ENCODE measurements at regions not wholly inside any gene's neighbourhood (a gene's known extent, or its start where the extent isn't known, plus 50 kb on each side); places are given as distances from the start of the nearest gene placed in this dataset.
"Not testable (repeated sequence)": the region's sequence is repeated elsewhere in the genome, so short reads cannot be mapped to it uniquely, and the experiment has no call there.

- Mint-ChIP-seq H3K36me3 (ENCODE audit: insufficient read depth, unreplicated experiment) (no peaks in the 10 kb centered on the region), H3K9me3 (ENCODE audit: low read depth, unreplicated experiment) (no peaks in the 10 kb centered on the region), H3K4me1 (ENCODE audit: low read depth, unreplicated experiment) (no peaks in the 10 kb centered on the region), H3K27ac (ENCODE audit: unreplicated experiment) (no peak overlapping the region), H3K27me3 (ENCODE audit: unreplicated experiment) (no peaks in the 10 kb centered on the region), H3K4me3 (ENCODE audit: low read depth, unreplicated experiment) (no peak overlapping the region)
- CTCF ChIA-PET: no interaction called here
- BruUV-seq (replicated peaks): no TSS peak
- no peak for DNase-seq
- intact Hi-C loops (cut with micrococcal nuclease; ENCODE audit: unreplicated experiment): no loop called here
- TF ChIP-seq, protein P1, sequence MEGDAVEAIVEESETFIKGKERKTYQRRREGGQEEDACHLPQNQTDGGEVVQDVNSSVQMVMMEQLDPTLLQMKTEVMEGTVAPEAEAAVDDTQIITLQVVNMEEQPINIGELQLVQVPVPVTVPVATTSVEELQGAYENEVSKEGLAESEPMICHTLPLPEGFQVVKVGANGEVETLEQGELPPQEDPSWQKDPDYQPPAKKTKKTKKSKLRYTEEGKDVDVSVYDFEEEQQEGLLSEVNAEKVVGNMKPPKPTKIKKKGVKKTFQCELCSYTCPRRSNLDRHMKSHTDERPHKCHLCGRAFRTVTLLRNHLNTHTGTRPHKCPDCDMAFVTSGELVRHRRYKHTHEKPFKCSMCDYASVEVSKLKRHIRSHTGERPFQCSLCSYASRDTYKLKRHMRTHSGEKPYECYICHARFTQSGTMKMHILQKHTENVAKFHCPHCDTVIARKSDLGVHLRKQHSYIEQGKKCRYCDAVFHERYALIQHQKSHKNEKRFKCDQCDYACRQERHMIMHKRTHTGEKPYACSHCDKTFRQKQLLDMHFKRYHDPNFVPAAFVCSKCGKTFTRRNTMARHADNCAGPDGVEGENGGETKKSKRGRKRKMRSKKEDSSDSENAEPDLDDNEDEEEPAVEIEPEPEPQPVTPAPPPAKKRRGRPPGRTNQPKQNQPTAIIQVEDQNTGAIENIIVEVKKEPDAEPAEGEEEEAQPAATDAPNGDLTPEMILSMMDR (IDR thresholded peaks at IDR 0.05; ENCODE audit: unreplicated experiment): no peak
Measured at GRCh38 chr1:121595089-121595488, 410.3 kb downstream of the SRGAP2C start.

- H3K36me3 Mint-ChIP-seq (ENCODE audit: insufficient read depth, unreplicated experiment); H3K4me1 Mint-ChIP-seq (ENCODE audit: low read depth, unreplicated experiment); BruUV-seq (replicated peaks); DNase-seq; CTCF ChIA-PET; H3K4me3 Mint-ChIP-seq (ENCODE audit: low read depth, unreplicated experiment); H3K9me3 Mint-ChIP-seq (ENCODE audit: low read depth, unreplicated experiment); H3K27me3 Mint-ChIP-seq (ENCODE audit: unreplicated experiment); intact Hi-C loops (cut with micrococcal nuclease; ENCODE audit: unreplicated experiment); H3K27ac Mint-ChIP-seq (ENCODE audit: unreplicated experiment): not testable (repeated sequence)
Measured at GRCh38 chr1:121604843-121605444, 420.2 kb downstream of the SRGAP2C start.

- BruUV-seq (replicated peaks); CTCF ChIA-PET: not testable (repeated sequence)
Measured at GRCh38 chr1:121607499-121607898, 422.7 kb downstream of the SRGAP2C start.

More at GRCh38 chr1:121607499-121607898, 422.7 kb downstream of the SRGAP2C start:
- H3K4me3 Mint-ChIP-seq (ENCODE audit: low read depth, unreplicated experiment); H3K27me3 Mint-ChIP-seq (ENCODE audit: unreplicated experiment); H3K36me3 Mint-ChIP-seq (ENCODE audit: insufficient read depth, unreplicated experiment); DNase-seq; intact Hi-C loops (cut with micrococcal nuclease; ENCODE audit: unreplicated experiment); H3K27ac Mint-ChIP-seq (ENCODE audit: unreplicated experiment); H3K9me3 Mint-ChIP-seq (ENCODE audit: low read depth, unreplicated experiment); H3K4me1 Mint-ChIP-seq (ENCODE audit: low read depth, unreplicated experiment): not testable (repeated sequence)

All from Calu3 (cell line).